ENCODE measurements at regions not wholly inside any gene's neighbourhood (a gene's known extent, or its start where the extent isn't known, plus 50 kb on each side); places are given as distances from the start of the nearest gene placed in this dataset.

- DNase-seq (ENCODE audit: low read depth in 2 of 2): no peak
Observed at GRCh38 chr11:10387206-10388083, 67.6 kb upstream of the AMPD3 start.

- DNase-seq (ENCODE audit: low read depth in 2 of 2): no peak
Observed at GRCh38 chr11:10388101-10388500, 67.0 kb upstream of the AMPD3 start.

- DNase-seq (ENCODE audit: low read depth in 2 of 2): no peak
Observed at GRCh38 chr11:10388574-10388973, 66.5 kb upstream of the AMPD3 start.

DNA sequence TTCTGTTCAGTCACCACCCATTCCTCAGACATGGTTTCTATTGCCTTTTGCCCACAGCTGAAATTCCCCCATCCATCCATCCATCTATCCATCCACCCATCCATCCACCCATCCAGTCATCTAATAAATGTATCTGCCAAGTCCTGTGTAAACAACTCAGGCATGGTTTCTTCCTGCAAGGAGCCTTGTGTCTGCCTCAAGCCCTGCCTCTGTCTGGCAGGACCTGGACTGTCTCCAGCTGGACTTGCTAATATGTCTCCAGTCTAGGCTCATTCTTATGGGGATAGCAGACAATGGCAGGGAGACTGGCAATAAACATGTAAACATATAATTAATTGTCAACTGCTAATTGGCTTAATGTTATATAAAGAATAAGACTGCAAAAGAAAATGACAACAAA is 64.7 kb upstream of the AMPD3 start:
- no peak for DNase-seq (ENCODE audit: low read depth in 2 of 2)

DNA sequence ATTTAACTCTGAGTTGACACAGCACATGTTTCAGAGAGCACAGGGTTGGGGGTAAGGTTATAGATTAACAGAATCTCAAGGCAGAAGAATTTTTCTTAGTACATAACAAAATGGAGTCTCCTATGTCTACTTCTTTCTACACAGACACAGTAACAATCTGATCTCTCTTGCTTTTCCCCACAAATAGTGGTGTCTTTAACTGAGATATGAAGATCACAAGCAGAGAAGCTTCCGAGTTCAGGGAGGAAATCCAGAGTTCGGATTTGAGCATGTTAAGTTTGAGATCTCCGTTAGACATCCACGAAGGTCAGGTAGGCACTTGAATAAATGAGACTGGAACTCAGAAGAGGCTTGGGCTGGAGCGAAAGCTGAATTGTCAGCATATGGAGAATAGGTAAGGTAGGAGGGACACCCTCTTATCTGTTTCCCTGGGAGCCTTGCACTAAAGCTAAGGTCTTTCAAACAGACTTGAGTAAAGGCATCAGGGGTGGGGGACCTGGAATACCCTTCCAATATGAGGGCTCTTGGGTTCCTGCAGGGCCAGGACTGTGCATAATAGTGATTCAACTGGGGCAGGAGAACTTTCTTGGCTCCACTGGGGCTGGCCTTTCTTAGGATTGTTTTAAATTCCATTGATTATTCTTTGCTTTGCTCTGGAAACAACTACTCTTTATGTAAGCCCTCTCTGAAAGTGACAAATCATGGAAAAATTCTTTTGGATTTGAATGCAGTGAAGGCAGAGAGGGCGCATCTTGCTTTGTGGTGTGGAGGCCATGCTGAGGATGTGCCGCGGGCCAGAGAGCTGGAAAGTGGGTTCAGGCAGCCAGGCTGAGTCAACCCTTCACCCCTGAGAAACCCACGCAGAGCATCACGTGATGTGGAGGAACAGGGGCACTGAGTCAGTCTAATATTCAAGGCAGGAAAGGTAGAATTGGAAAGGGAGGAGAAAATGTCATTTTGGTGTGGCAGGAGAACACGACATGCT is 62.7 kb upstream of the AMPD3 start:
- no peak for DNase-seq (ENCODE audit: low read depth in 2 of 2)

- DNase-seq (ENCODE audit: low read depth in 2 of 2): no peak
Observed at GRCh38 chr11:10394229-10395101, 60.6 kb upstream of the AMPD3 start.

DNA sequence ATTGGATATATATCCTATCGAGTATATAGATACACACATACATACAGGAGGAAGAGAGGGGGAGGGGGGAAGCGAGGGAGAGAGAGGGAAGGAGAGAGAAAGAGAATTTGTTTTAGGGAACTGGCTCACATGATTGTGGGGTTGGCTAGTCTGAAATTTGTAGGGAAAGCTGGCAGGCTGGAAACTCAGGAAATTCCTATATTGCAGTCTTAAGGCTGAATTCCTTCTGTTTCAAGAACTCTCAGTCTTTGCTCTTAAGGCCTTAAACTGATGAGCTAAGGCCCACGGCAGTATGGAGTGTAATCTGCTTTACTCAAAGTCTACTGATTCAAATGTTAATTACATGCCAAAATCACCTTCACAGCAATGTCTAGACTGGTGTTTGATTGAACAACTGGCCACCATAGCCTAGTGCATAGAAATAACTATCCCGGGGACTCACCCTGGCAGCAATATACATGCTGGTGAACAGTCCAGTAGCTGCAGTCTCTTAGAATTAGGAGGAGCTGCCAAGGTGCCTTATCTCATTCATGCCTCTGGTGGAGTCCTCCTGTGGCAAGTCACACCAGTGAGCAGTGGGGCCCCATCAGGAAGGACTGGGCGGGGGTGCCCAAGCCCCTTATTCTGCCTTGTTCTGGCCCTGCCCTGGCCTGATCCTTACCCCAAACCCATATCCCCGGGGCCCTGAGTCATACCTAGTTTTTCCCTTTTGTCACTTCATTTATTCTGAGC is 59.7 kb upstream of the AMPD3 start:
- DNase-seq (ENCODE audit: low read depth in 2 of 2): no peak

DNA sequence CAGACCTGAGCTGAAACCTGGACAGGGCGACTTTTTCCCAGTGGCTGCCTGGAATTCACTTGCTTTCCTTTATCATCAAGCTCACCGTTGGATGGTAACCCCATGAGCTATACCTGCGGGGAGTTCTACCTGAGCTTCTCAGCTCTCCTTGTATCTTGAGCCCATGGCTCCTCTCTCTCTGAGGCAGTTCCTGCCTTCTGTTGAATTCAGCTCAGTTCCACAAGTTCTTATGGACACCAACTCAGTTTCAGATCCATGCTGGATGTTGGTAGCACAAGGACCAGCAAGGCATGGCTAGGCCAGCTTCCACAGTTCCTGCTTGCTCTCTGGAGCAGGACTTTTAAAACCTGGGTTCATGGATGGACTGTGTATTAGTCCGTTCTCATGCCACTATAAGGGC is 58.3 kb upstream of the AMPD3 start:
- no peak for DNase-seq (ENCODE audit: low read depth in 2 of 2)

DNA sequence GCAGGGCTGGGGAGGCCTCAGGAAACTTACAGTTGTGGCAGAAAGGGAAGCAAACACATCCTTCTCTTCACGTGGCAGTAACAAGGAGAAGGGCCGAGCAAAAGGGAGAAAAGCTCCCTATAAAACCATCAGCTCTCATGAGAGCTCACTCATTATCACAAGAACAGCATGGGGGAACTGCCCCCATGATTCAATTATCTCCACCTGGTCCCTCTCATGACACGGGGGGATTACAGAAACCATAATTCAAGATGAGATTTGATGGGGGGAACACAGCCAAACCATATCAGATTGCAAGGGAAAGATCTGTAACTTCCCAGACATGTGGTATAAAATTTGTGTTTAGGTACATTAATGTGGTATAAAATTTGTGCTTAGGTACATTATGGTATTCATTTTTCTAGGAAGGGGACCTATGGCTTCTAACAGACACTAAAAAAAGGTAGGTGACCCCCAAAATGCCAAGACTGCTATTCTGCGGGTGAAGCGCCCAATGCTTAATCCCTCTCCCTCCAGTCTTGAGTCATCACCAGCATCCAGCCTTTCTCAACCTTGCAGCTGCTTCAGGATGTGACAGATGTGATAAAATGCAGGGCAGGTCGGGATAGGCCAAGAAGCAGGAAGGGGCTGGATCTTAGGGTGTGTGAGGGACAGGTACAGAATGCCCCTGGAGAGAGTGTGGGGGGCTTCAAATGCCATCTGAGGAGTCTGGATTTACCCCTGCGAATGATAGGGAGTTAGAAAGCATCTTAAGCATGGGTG is 57.7 kb upstream of the AMPD3 start:
- no peak for DNase-seq (ENCODE audit: low read depth in 2 of 2)

DNA sequence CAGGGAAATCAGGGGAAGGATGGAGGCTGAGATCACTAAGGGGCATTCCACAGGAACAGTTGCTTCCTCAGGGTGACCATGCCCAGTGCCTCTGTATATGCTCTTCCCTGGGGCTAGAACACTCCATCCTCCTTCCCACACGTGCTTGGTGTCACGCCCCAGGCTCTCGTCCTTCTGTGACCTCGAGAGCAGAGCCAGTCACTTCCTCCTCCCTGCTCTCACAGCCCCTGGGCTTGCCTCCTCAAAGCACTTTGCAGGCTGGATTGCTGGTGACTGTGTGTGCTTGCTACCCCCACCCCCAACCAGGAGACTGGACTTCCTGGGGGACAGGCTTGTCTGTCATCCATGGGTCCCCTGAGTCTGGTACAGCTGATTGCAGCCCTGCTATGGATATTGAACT is 56.5 kb upstream of the AMPD3 start:
- no peak for DNase-seq (ENCODE audit: low read depth in 2 of 2)

- DNase-seq (ENCODE audit: low read depth in 2 of 2): no peak
Observed at GRCh38 chr11:10400856-10401255, 54.2 kb upstream of the AMPD3 start.

GRCh38 chr11:10401256-10401655 is 53.8 kb upstream of the AMPD3 start:
- DNase-seq (ENCODE audit: low read depth in 2 of 2): no peak

GRCh38 chr11:10401696-10402392 is 53.2 kb upstream of the AMPD3 start:
- no peak for DNase-seq (ENCODE audit: low read depth in 2 of 2)

Measured in activated CD4-positive, alpha-beta T cell treated with anti-CD3 and anti-CD28 coated beads for 24 hours (primary cell).